Spleen (tissue), 11 donors: ENCODE measurements at regions not wholly inside any gene's neighbourhood (a gene's known extent, or its start where the extent isn't known, plus 50 kb on each side); places are given as distances from the start of the nearest gene placed in this dataset.

Source experiments
- DNase-seq: peaks from one replicate; pipeline ENCODE4 v3.0.0-alpha.2; 2020
- H3K27ac ChIP-seq, 8 donors: fragments of 200-600 bp; sonication (generic) in 7 of 8; 1 replicate in 4 of 8; 2 replicates in 4 of 8; pipeline versions ENCODE4 v1.5.0 to v1.8.0; 2016 to 2021; ENCODE audit warnings: inconsistent platforms in 4 of 8, mild to moderate bottlenecking in 4 of 8, moderate library complexity in 1 of 8
- H3K27me3 ChIP-seq, 7 donors: fragments of 200-600 bp; sonication (generic) in 6 of 7; replicated peaks in 1 of 7; 1 replicate in 4 of 7; 2 replicates in 3 of 7; pipeline versions ENCODE4 v1.5.0 to v1.8.0; 2016 to 2021; ENCODE audit warnings: inconsistent platforms in 3 of 7, mild to moderate bottlenecking in 1 of 7
- H3K36me3 ChIP-seq, 6 donors: fragments of 200-600 bp; sonication (generic) in 5 of 6; 1 replicate in 4 of 6; 2 replicates in 2 of 6; pipeline versions ENCODE4 v1.5.0 to v1.8.0; 2016 to 2021; ENCODE audit warnings: inconsistent platforms in 2 of 6
- H3K4me1 ChIP-seq, 6 donors: fragments of 200-600 bp; sonication (generic) in 5 of 6; 1 replicate in 3 of 6; 2 replicates in 3 of 6; pipeline versions ENCODE4 v1.5.0 to v1.8.0; 2016 to 2021; ENCODE audit warnings: inconsistent platforms in 3 of 6
- H3K4me3 ChIP-seq, 8 donors: fragments of 200-600 bp; sonication (generic) in 7 of 8; 1 replicate in 4 of 8; 2 replicates in 4 of 8; pipeline versions ENCODE4 v1.5.0 to v1.8.0; 2016 to 2021; ENCODE audit warnings: inconsistent platforms in 4 of 8, mild to moderate bottlenecking in 4 of 8, moderate library complexity in 2 of 8
- H3K9me3 ChIP-seq, 8 donors: fragments of 200-600 bp; sonication (generic) in 7 of 8; 1 replicate in 4 of 8; 2 replicates in 4 of 8; pipeline versions ENCODE4 v1.5.0 to v1.8.0; 2016 to 2021; ENCODE audit warnings: inconsistent platforms in 4 of 8
- CTCF ChIP-seq, 11 experiments: fragments of 200-600 bp in 7 of 11; fragments of 450-650 bp in 4 of 11; sonication (generic) in 4 of 11; IDR thresholded peaks in 8 of 11; conservative IDR thresholded peaks in 3 of 11; 1 replicate in 7 of 11; 2 replicates in 4 of 11; pipeline versions ENCODE4 v1.4.0 to v1.8.0; 2016 to 2021; ENCODE audit warnings: antibody characterized with exemption in 11 of 11, inconsistent platforms in 4 of 11, mild to moderate bottlenecking in 1 of 11
- POLR2A ChIP-seq, 3 donors: fragments of 450-650 bp; IDR thresholded peaks; one replicate each; pipeline ENCODE4 v1.5.1; 2017; ENCODE audit warnings: antibody characterized with exemption in 3 of 3, mild to moderate bottlenecking in 1 of 3
- POLR2AphosphoS5 ChIP-seq, 3 donors: sonication (generic); formaldehyde crosslinking; IDR thresholded peaks; one replicate each; pipeline ENCODE4 v1.5.1; 2017; ENCODE audit warnings: antibody characterized with exemption in 3 of 3
- WGBS, 5 donors: extraction: QIAGEN DNeasy Blood & Tissue Kit in 3 of 5; methylation state at CpG; one replicate each; pipeline versions ENCODE4 v1.1.5 to v1.1.7; 2013 to 2018; 5-methylcytosine and 5-hydroxymethylcytosine counted together
- intact Hi-C: fragments of 100-400 bp; cut with DNase I; formaldehyde crosslinking; loops from one replicate; pipeline ENCODE4 v1.15.0; 2023; ENCODE audit warnings: low total_unique reads
- donor health status: healthy with polysubstance abuse.
- donor health status: DM: no; HTN: no; CAD: no; lungs with moderate emphysema.
- donor health status: DM: no; HTN: no; CAD: no.
- donor health status: Bipolar disorder and iron deficiency.
- donor health status: healthy.
- donor health status: DM: no; HTN: no; CAD: no.
- donor health status: DM: yes; HTN: yes; CAD: no.

GRCh38 chr5:24110004-24110615, 534.7 kb downstream of the CDH10 start:
- WGBS, 5 donors = 33 to 42% (median 33%) methylated on average over 3 of the region's 3 CpGs
- TF ChIP-seq POLR2A (IDR thresholded peaks at IDR 0.05) = no peak
- TF ChIP-seq CTCF (IDR thresholded peaks at IDR 0.05 in 8 of 11, conservative IDR thresholded peaks at IDR 0.05 in 3 of 11) = peak in 5 of 11 experiments; percentile 17 to 40 (median 34)
- no peak overlapping the region for H3K4me3 ChIP-seq
- H3K9me3 ChIP-seq = peaks cover 0 to 7% (median 0%) of the 10 kb centered on the region in 8 donors
- intact Hi-C loops = no loop called here
- H3K36me3 ChIP-seq = no peaks in the 10 kb centered on the region
- no peaks in the 10 kb centered on the region for H3K27me3 ChIP-seq
- H3K4me1 ChIP-seq = no peaks in the 10 kb centered on the region
- DNase-seq = no peak
- no peak overlapping the region for H3K27ac ChIP-seq

GRCh38 chr5:24112420-24112819, 532.4 kb downstream of the CDH10 start:
- no peak for DNase-seq
- intact Hi-C loops = no loop called here
- Histone ChIP-seq H3K4me3 (no peak overlapping the region), H3K27ac (no peak overlapping the region), H3K27me3 (no peaks in the 10 kb centered on the region), H3K36me3 (no peaks in the 10 kb centered on the region), H3K4me1 (no peaks in the 10 kb centered on the region), H3K9me3 (peaks cover 0 to 3% (median 0%) of the 10 kb centered on the region in 8 donors)
- TF ChIP-seq POLR2AphosphoS5 (IDR thresholded peaks at IDR 0.05) = no peak
- no peak for TF ChIP-seq CTCF (IDR thresholded peaks at IDR 0.05 in 8 of 11, conservative IDR thresholded peaks at IDR 0.05 in 3 of 11)
- 71 to 82% (median 77%) methylated on average over 2 of the region's 2 CpGs for WGBS, 5 donors

- WGBS, 5 donors = 70 to 81% (median 74%) methylated on average over 2 of the region's 2 CpGs
- H3K36me3 ChIP-seq = no peaks in the 10 kb centered on the region
- H3K4me1 ChIP-seq = no peaks in the 10 kb centered on the region
- intact Hi-C loops = no loop called here
- no peak overlapping the region for H3K27ac ChIP-seq
- DNase-seq = no peak
- TF ChIP-seq CTCF (IDR thresholded peaks at IDR 0.05 in 8 of 11, conservative IDR thresholded peaks at IDR 0.05 in 3 of 11) (no peak), POLR2AphosphoS5 (IDR thresholded peaks at IDR 0.05) (no peak), POLR2A (IDR thresholded peaks at IDR 0.05) (no peak)
- H3K9me3 ChIP-seq = peaks cover 0 to 27% (median 2%) of the 10 kb centered on the region in 8 donors
- no peak overlapping the region for H3K4me3 ChIP-seq
- no peaks in the 10 kb centered on the region for H3K27me3 ChIP-seq
Measured at GRCh38 chr5:24118351-24118750, 526.4 kb downstream of the CDH10 start.

GRCh38 chr5:24135536-24135935, 509.2 kb downstream of the CDH10 start:
- H3K4me1 ChIP-seq = no peaks in the 10 kb centered on the region
- no peak for TF ChIP-seq CTCF (IDR thresholded peaks at IDR 0.05 in 8 of 11, conservative IDR thresholded peaks at IDR 0.05 in 3 of 11)
- TF ChIP-seq POLR2A (IDR thresholded peaks at IDR 0.05) = no peak
- TF ChIP-seq POLR2AphosphoS5 (IDR thresholded peaks at IDR 0.05) = no peak
- intact Hi-C loops = no loop called here

More at GRCh38 chr5:24135536-24135935, 509.2 kb downstream of the CDH10 start:
- DNase-seq = no peak
- Histone ChIP-seq H3K27ac (no peak overlapping the region), H3K36me3 (no peaks in the 10 kb centered on the region), H3K4me3 (no peak overlapping the region), H3K9me3 (peaks cover 0 to 3% (median 0%) of the 10 kb centered on the region in 8 donors), H3K27me3 (no peaks in the 10 kb centered on the region)
